A673 (cell line): ENCODE measurements at regions not wholly inside any gene's neighbourhood (a gene's known extent, or its start where the extent isn't known, plus 50 kb on each side); places are given as distances from the start of the nearest gene placed in this dataset.

ENCODE experiments used
- BruUV-seq: library from RNA; stranded (reverse); fragments of 400-500 nt; replicated peaks from 2 replicates; lab custom pipeline; 2021; lab: Mats Ljungman, UMichigan
- CTCF ChIA-PET: fragments of 300-600 bp; sonication (Branson Sonifier 250); formaldehyde crosslinking; loops from one replicate; lab custom pipeline; 2022; ENCODE audit warnings: antibody characterized with exemption; lab: Charles Lee
- POLR2A ChIA-PET: fragments of 300-600 bp; sonication (Branson Sonifier 250); formaldehyde crosslinking; loops from one replicate; lab custom pipeline; 2022; ENCODE audit warnings: antibody characterized with exemption; ENCODE audit not compliant: low non-redundant PET; lab: Charles Lee
- DNase-seq: peaks from one replicate; pipeline ENCODE4 v3.0.0-alpha.2; 2015; ENCODE audit warnings: low spot score
- H3K27ac ChIP-seq: fragments of 200-600 bp; sonication (generic); 2 replicates; pipeline ENCODE4 v1.5.1; 2016; ENCODE audit warnings: mixed run types, low read depth, mild to moderate bottlenecking, mixed read lengths, antibody characterized with exemption, low read length; ENCODE audit not compliant: poor library complexity, severe bottlenecking
- H3K27me3 ChIP-seq: fragments of 200-600 bp; sonication (generic); replicated peaks from 2 replicates; pipeline ENCODE4 v1.6.1; 2017; ENCODE audit warnings: mixed run types, low read depth, mild to moderate bottlenecking, mixed read lengths, antibody characterized with exemption, low read length; ENCODE audit not compliant: insufficient read depth, poor library complexity
- H3K36me3 ChIP-seq: fragments of 200-600 bp; sonication (generic); 2 replicates; pipeline ENCODE4 v1.6.1; 2016; ENCODE audit warnings: mixed run types, mild to moderate bottlenecking, mixed read lengths, antibody characterized with exemption, low read length; ENCODE audit not compliant: insufficient read depth, poor library complexity, severe bottlenecking
- H3K4me1 ChIP-seq: fragments of 200-600 bp; sonication (generic); 2 replicates; pipeline ENCODE4 v1.6.1; 2017; ENCODE audit warnings: mixed run types, mild to moderate bottlenecking, mixed read lengths, antibody characterized with exemption, low read length; ENCODE audit not compliant: insufficient read depth, poor library complexity, severe bottlenecking
- H3K4me3 ChIP-seq: fragments of 200-600 bp; sonication (generic); 2 replicates; pipeline ENCODE4 v1.5.1; 2016; ENCODE audit warnings: low read depth, mixed run types, mild to moderate bottlenecking, mixed read lengths, low read length; ENCODE audit not compliant: poor library complexity, severe bottlenecking
- H3K9me3 ChIP-seq: fragments of 200-600 bp; sonication (generic); 2 replicates; pipeline ENCODE4 v1.6.1; 2016; ENCODE audit warnings: mixed run types, low read depth, mild to moderate bottlenecking, mixed read lengths, antibody characterized with exemption, low read length; ENCODE audit not compliant: poor library complexity, severe bottlenecking
- CTCF ChIP-seq: fragments of 300-800, 200-600 bp; sonication (generic); conservative IDR thresholded peaks from 2 replicates; pipeline ENCODE4 v1.5.1; 2017; ENCODE audit warnings: low read depth, mild to moderate bottlenecking, antibody characterized with exemption, low read length, moderate library complexity, mixed read lengths
- EZH2 ChIP-seq: fragments of 200-600 bp; sonication (generic); IDR thresholded peaks from 2 replicates; pipeline ENCODE4 v1.6.1; 2017; ENCODE audit warnings: borderline replicate concordance, low read depth, mild to moderate bottlenecking, mixed read lengths, antibody characterized with exemption, low read length; ENCODE audit not compliant: poor library complexity, severe bottlenecking
- intact Hi-C: fragments of 100-400 bp; cut with micrococcal nuclease; formaldehyde crosslinking; loops from one replicate; pipeline ENCODE4 v1.10.0; 2022; ENCODE audit not compliant: unreplicated experiment

DNA sequence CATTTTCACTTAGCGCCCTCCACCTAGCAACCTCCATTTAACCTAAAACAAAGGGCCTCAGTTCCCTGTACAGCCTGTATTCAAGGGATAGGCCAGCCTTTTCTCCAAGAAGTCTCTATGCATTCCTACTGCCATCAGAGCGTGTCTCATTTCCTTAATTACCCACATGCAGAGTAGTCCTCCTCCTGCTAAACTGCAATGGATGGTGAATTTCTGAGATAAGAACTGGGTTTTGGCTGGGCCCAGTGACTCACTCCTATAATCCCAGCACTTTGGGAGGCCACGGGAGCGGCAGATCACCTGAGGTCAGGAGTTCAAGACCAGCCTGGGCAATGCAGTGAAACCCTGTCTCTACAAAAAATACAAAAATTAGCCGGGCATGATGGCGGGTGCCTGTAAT lies 71.1 kb upstream of the GPR158 start:
- Histone ChIP-seq H3K36me3 (no peaks in the 10 kb centered on the region), H3K4me1 (no peaks in the 10 kb centered on the region), H3K27ac (no peak overlapping the region), H3K9me3 (no peaks in the 10 kb centered on the region), H3K4me3 (no peak overlapping the region), H3K27me3 (no peaks in the 10 kb centered on the region)
- no peak for TF ChIP-seq CTCF
- TF ChIP-seq EZH2, result no peak
- ChIA-PET POLR2A (no interaction called here), CTCF (no interaction called here)
- intact Hi-C loops, result no loop called here
- no TSS peak for BruUV-seq
- no peak for DNase-seq

DNA sequence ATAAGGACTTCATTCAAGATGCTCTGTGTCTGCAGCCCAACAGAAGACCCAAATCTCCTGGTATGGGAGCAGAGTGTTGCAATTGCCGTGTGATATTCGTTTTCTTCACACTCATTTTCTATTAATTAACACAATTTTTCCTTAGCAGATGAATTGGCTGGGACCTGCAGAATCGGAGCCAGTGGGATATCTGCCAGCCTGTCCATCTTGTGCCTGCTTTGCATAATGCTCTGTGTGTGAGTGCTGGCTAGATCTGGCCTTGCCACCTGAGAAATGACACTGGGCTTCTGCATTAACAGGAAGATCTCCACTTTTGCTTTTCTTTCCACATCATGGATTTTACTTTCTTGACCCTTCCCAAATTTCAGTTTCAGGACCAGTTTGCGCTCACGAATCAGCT lies 70.4 kb upstream of the GPR158 start:
- no peaks in the 10 kb centered on the region for H3K9me3 ChIP-seq
- no TSS peak for BruUV-seq
- H3K27me3 ChIP-seq, result no peaks in the 10 kb centered on the region
- ChIA-PET CTCF (no interaction called here), POLR2A (no interaction called here)
- H3K27ac ChIP-seq, result no peak overlapping the region
- DNase-seq, result no peak
- H3K4me3 ChIP-seq, result no peak overlapping the region
- no peaks in the 10 kb centered on the region for H3K4me1 ChIP-seq
- no peak for TF ChIP-seq CTCF
- TF ChIP-seq EZH2, result no peak
- no peaks in the 10 kb centered on the region for H3K36me3 ChIP-seq
- intact Hi-C loops, result no loop called here

DNA sequence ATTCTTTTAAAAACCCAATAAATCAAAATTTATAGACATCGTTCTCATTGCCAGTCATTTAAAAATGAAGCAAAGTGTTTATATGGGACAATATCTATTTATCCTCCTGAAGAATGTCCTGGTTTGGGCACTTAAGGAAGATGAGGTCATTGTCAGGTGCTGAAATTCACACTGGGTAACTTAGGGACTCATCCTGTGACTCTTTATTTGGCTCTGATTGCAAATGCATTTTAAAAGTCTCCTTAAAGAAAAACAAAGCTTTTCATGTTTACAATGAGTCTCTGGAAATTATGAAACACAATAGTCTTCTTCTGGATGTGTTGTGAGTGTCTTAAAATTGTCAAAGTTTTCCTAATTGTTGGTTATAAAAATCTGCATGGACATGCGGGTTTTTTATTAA lies 69.5 kb upstream of the GPR158 start:
- intact Hi-C loops, result no loop called here
- no peak overlapping the region for H3K4me3 ChIP-seq
- H3K27ac ChIP-seq, result no peak overlapping the region
- DNase-seq, result no peak
- no peaks in the 10 kb centered on the region for H3K27me3 ChIP-seq
- H3K36me3 ChIP-seq, result no peaks in the 10 kb centered on the region
- ChIA-PET POLR2A (no interaction called here), CTCF (no interaction called here)
- H3K9me3 ChIP-seq, result no peaks in the 10 kb centered on the region
- TF ChIP-seq CTCF, result no peak
- no peak for TF ChIP-seq EZH2
- H3K4me1 ChIP-seq, result no peaks in the 10 kb centered on the region
- no TSS peak for BruUV-seq
